ENCODE measurements at regions not wholly inside any gene's neighbourhood (a gene's known extent, or its start where the extent isn't known, plus 50 kb on each side); places are given as distances from the start of the nearest gene placed in this dataset.

- Histone ChIP-seq H3K27me3 (ENCODE audit: insufficient read depth, low read length) (no peaks in the 10 kb centered on the region), H3K36me3 (ENCODE audit: insufficient read depth, low read length) (no peaks in the 10 kb centered on the region), H3K27ac (ENCODE audit: low read depth, low read length) (no peak overlapping the region), H3K9ac (ENCODE audit: low read depth, low read length) (no peak overlapping the region), H3K9me3 (ENCODE audit: insufficient read depth, low read depth, low read length) (peaks cover 8% of the 10 kb centered on the region; the same call in 1 of the 2 replicates), H3K4me3 (ENCODE audit: low read length) (no peak overlapping the region), H3K4me1 (ENCODE audit: insufficient read depth, low read length) (no peaks in the 10 kb centered on the region)
- 93% methylated on average over 19 of the region's 19 CpGs for WGBS
These were observed 144.7 kb downstream of the ERMARD start for GRCh38 chr6:169895926-169896761.

DNA sequence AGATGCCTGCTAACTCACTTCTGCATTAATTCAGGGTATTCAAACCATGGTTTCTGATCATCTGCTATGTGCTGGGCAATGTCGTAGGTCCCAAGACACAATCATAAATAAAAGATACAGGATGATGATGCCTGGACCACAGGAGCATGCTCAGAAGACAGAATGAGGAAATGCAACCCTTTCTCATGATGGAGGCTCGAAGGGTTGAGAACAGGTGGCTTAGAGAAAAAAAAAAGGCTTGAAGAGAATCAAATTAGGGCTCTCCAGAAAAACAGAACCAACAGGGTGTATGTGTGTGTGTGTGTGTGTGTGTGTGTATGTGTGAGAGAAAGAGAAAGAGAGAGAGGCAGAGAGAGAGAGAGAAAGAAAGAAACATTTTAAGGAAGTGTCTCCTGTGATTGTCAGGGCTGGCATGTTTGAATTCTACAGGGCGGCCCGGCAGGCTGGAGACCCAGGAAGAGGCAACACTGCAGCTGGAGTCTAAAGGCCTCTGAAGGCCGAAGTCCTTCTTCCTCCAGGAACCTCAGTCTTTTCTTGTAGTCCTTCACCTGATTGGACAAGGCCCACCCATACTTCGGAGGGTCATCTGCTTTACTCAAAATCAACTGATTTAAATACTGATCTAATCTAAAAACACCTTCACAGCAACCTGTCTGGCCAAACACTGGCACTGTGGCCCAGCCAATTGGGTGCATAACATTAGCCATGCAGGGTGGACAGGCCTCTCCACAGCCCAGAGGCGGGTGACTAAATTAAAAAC, 143.8 kb downstream of the ERMARD start:
- Histone ChIP-seq H3K4me1 (ENCODE audit: insufficient read depth, low read length) (no peaks in the 10 kb centered on the region), H3K27me3 (ENCODE audit: insufficient read depth, low read length) (no peaks in the 10 kb centered on the region), H3K4me3 (ENCODE audit: low read length) (no peak overlapping the region), H3K9ac (ENCODE audit: low read depth, low read length) (no peak overlapping the region), H3K27ac (ENCODE audit: low read depth, low read length) (no peak overlapping the region), H3K9me3 (ENCODE audit: insufficient read depth, low read depth, low read length) (peaks cover 10% of the 10 kb centered on the region; the same call in 1 of the 2 replicates), H3K36me3 (ENCODE audit: insufficient read depth, low read length) (no peaks in the 10 kb centered on the region)
- 94% methylated on average over 7 of the region's 7 CpGs for WGBS

GRCh38 chr6:169894377-169894960, 143.0 kb downstream of the ERMARD start:
- 94% methylated on average over 21 of the region's 21 CpGs for WGBS

DNA sequence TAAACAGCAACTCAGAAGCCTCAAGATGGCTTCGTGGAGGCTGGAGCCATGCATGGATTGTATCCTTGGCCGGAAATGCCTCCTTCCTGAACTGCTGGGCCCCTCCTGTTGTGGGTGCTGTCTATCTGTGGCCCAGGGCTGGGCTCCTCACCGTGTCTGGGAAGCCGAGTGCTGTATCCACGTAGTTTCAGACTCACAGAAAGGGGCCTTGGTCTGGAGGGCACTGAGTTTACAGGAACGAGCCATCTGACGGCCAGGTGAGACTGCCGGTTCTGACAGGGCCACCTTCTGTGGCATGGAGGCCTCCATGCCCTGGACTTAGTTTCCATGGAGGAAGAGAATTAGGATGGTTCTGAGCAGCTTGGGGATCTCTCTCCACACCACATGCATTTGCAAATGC, 142.2 kb downstream of the ERMARD start:
- Histone ChIP-seq H3K36me3 (ENCODE audit: insufficient read depth, low read length) (no peaks in the 10 kb centered on the region), H3K27me3 (ENCODE audit: insufficient read depth, low read length) (no peaks in the 10 kb centered on the region), H3K9ac (ENCODE audit: low read depth, low read length) (no peak overlapping the region), H3K4me1 (ENCODE audit: insufficient read depth, low read length) (no peaks in the 10 kb centered on the region), H3K4me3 (ENCODE audit: low read length) (no peak overlapping the region), H3K9me3 (ENCODE audit: insufficient read depth, low read depth, low read length) (peaks cover 10% of the 10 kb centered on the region; the same call in 1 of the 2 replicates), H3K27ac (ENCODE audit: low read depth, low read length) (no peak overlapping the region)
- 91% methylated on average over 8 of the region's 8 CpGs for WGBS

More at GRCh38 chr6:169894377-169894960, 143.0 kb downstream of the ERMARD start:
- Histone ChIP-seq H3K36me3 (ENCODE audit: insufficient read depth, low read length) (no peaks in the 10 kb centered on the region), H3K4me1 (ENCODE audit: insufficient read depth, low read length) (no peaks in the 10 kb centered on the region), H3K9me3 (ENCODE audit: insufficient read depth, low read depth, low read length) (peaks cover 10% of the 10 kb centered on the region; the same call in 1 of the 2 replicates), H3K27me3 (ENCODE audit: insufficient read depth, low read length) (no peaks in the 10 kb centered on the region), H3K27ac (ENCODE audit: low read depth, low read length) (no peak overlapping the region), H3K4me3 (ENCODE audit: low read length) (no peak overlapping the region), H3K9ac (ENCODE audit: low read depth, low read length) (no peak overlapping the region)

DNA sequence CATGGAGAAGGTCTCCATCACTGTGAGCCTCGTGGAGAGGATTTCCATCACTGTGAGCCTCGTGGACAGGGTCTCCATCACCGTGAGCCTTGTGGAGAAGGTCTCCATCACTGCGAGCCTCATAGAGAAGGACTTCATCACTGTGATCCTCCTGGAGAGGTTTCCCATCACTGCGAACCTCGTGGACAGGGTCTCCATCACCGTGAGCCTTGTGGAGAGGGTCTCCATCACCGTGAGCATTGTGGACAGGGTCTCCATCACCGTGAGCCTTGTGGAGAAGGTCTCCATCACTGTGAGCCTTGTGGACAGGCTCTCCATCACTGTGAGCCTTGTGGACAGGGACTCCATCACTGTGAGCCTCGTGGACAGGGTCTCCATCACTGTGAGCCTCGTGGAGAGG, 140.4 kb downstream of the ERMARD start:
- Histone ChIP-seq H3K27me3 (ENCODE audit: insufficient read depth, low read length) (no peaks in the 10 kb centered on the region), H3K9ac (ENCODE audit: low read depth, low read length) (no peak overlapping the region), H3K36me3 (ENCODE audit: insufficient read depth, low read length) (no peaks in the 10 kb centered on the region), H3K4me3 (ENCODE audit: low read length) (no peak overlapping the region), H3K9me3 (ENCODE audit: insufficient read depth, low read depth, low read length) (peaks cover 10% of the 10 kb centered on the region; the same call in 1 of the 2 replicates), H3K4me1 (ENCODE audit: insufficient read depth, low read length) (no peaks in the 10 kb centered on the region), H3K27ac (ENCODE audit: low read depth, low read length) (no peak overlapping the region)
- 72% methylated on average over 11 of the region's 11 CpGs for WGBS

DNA sequence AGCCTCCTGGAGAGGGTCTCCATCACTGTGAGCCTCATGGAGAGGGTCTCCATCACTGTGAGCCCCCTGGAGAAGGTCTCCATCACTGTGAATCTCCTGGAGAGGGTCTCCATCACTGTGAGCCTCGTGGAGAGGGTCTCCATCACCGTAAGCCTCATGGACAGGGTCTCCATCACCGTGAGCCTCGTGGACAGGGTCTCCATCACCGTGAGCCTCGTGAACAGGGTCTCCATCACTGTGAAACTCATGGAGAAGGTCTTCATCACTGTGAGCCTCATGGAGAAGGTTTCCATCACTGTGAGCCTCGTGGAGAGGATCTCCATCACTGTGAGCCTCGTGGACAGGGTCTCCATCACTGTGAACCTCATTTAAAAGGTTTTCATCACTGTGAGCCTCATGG, 140.0 kb downstream of the ERMARD start:
- no peaks in the 10 kb centered on the region for H3K27me3 ChIP-seq (ENCODE audit: insufficient read depth, low read length)
- no peaks in the 10 kb centered on the region for H3K4me1 ChIP-seq (ENCODE audit: insufficient read depth, low read length)
- H3K36me3 ChIP-seq (ENCODE audit: insufficient read depth, low read length), result no peaks in the 10 kb centered on the region
- WGBS, result 80% methylated on average over 8 of the region's 8 CpGs
- no peak overlapping the region for H3K4me3 ChIP-seq (ENCODE audit: low read length)
- H3K27ac ChIP-seq (ENCODE audit: low read depth, low read length), result no peak overlapping the region
- no peak overlapping the region for H3K9ac ChIP-seq (ENCODE audit: low read depth, low read length)
- peaks cover 10% of the 10 kb centered on the region; the same call in 1 of the 2 replicates for H3K9me3 ChIP-seq (ENCODE audit: insufficient read depth, low read depth, low read length)

GRCh38 chr6:169890901-169891300, 139.5 kb downstream of the ERMARD start:
- 87% methylated on average over 7 of the region's 7 CpGs for WGBS
- H3K4me1 ChIP-seq (ENCODE audit: insufficient read depth, low read length), result no peaks in the 10 kb centered on the region
- H3K27ac ChIP-seq (ENCODE audit: low read depth, low read length), result no peak overlapping the region
- H3K9ac ChIP-seq (ENCODE audit: low read depth, low read length), result no peak overlapping the region
- H3K4me3 ChIP-seq (ENCODE audit: low read length), result no peak overlapping the region
- no peaks in the 10 kb centered on the region for H3K27me3 ChIP-seq (ENCODE audit: insufficient read depth, low read length)
- H3K36me3 ChIP-seq (ENCODE audit: insufficient read depth, low read length), result no peaks in the 10 kb centered on the region
- peaks cover 10% of the 10 kb centered on the region; the same call in 1 of the 2 replicates for H3K9me3 ChIP-seq (ENCODE audit: insufficient read depth, low read depth, low read length)

GRCh38 chr6:169890049-169890448, 138.6 kb downstream of the ERMARD start:
- Histone ChIP-seq H3K9me3 (ENCODE audit: insufficient read depth, low read depth, low read length) (peaks cover 10% of the 10 kb centered on the region; the same call in 1 of the 2 replicates), H3K27ac (ENCODE audit: low read depth, low read length) (no peak overlapping the region), H3K9ac (ENCODE audit: low read depth, low read length) (no peak overlapping the region), H3K36me3 (ENCODE audit: insufficient read depth, low read length) (no peaks in the 10 kb centered on the region), H3K4me3 (ENCODE audit: low read length) (no peak overlapping the region), H3K27me3 (ENCODE audit: insufficient read depth, low read length) (no peaks in the 10 kb centered on the region), H3K4me1 (ENCODE audit: insufficient read depth, low read length) (no peaks in the 10 kb centered on the region)
- 90% methylated on average over 12 of the region's 12 CpGs for WGBS

DNA sequence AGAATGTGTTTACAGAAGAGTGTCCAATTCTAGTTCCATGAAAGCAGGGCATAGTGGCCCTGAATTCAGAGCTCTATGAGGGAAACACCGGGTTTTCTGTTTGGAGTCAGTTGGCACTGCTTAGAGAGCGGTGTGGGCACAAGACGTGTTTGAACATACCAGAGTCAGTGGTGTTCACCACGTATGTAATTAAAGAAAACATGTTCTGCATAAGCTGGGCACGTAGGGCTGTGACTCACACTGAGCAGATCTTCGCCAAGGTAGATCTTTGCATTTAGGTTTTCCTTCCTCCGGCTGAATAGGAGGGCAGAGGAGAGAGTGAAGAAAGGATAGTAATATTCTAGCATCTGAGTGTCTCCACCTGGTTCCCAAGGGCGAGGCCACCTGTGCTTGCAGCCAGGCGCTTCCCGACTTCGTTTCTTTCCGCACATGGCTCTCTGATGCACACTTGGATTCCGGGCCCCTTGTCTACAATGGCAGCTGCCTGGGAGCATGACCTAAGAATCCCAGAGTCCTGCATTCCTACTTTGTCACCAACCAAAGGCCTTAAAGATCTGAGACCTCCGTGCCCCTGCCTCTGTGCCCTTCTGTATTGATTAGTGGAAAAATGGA, 136.2 kb downstream of the ERMARD start:
- no peaks in the 10 kb centered on the region for H3K4me1 ChIP-seq (ENCODE audit: insufficient read depth, low read length)
- no peaks in the 10 kb centered on the region for H3K36me3 ChIP-seq (ENCODE audit: insufficient read depth, low read length)
- H3K27ac ChIP-seq (ENCODE audit: low read depth, low read length), result no peak overlapping the region
- H3K4me3 ChIP-seq (ENCODE audit: low read length), result no peak overlapping the region
- WGBS, result 93% methylated on average over 13 of the region's 14 CpGs
- peaks cover 10% of the 10 kb centered on the region; the same call in 1 of the 2 replicates for H3K9me3 ChIP-seq (ENCODE audit: insufficient read depth, low read depth, low read length)
- no peaks in the 10 kb centered on the region for H3K27me3 ChIP-seq (ENCODE audit: insufficient read depth, low read length)
- no peak overlapping the region for H3K9ac ChIP-seq (ENCODE audit: low read depth, low read length)

- Histone ChIP-seq H3K9me3 (ENCODE audit: insufficient read depth, low read depth, low read length) (peaks cover 7% of the 10 kb centered on the region; the same call in 1 of the 2 replicates), H3K4me3 (ENCODE audit: low read length) (no peak overlapping the region), H3K9ac (ENCODE audit: low read depth, low read length) (no peak overlapping the region), H3K36me3 (ENCODE audit: insufficient read depth, low read length) (no peaks in the 10 kb centered on the region), H3K27me3 (ENCODE audit: insufficient read depth, low read length) (no peaks in the 10 kb centered on the region), H3K27ac (ENCODE audit: low read depth, low read length) (no peak overlapping the region), H3K4me1 (ENCODE audit: insufficient read depth, low read length) (no peaks in the 10 kb centered on the region)
- WGBS, result 84% methylated on average over 15 of the region's 15 CpGs
These were observed 135.3 kb downstream of the ERMARD start for GRCh38 chr6:169886631-169887227.

Measured in HUES64 (cell line).